HEK293 (cell line): ENCODE measurements at regions not wholly inside any gene's neighbourhood (a gene's known extent, or its start where the extent isn't known, plus 50 kb on each side); places are given as distances from the start of the nearest gene placed in this dataset.

ENCODE experiments used
- CTCF ChIP-seq: fragments of 450-650 bp; formaldehyde crosslinking; IDR thresholded peaks from 2 replicates; pipeline ENCODE4 v1.5.1; 2016; ENCODE audit warnings: missing biosample characterization, missing genetic modification characterization
- ELK4 ChIP-seq: IDR thresholded peaks from 2 replicates; pipeline ENCODE4 v1.6.1; 2011; ENCODE audit warnings: mild to moderate bottlenecking, low read depth, low read length, borderline replicate concordance
- SCRT1 ChIP-seq: fragments of 450-650 bp; formaldehyde crosslinking; IDR thresholded peaks from 2 replicates; pipeline ENCODE4 v1.5.1; 2016; ENCODE audit warnings: missing biosample characterization, missing genetic modification characterization, borderline replicate concordance
- ZBTB7A ChIP-seq: fragments of 450-650 bp; formaldehyde crosslinking; IDR thresholded peaks from 2 replicates; pipeline ENCODE4 v1.5.1; 2016; ENCODE audit warnings: low read depth, missing biosample characterization, missing genetic modification characterization
- ZNF114 ChIP-seq: fragments of 450-650 bp; formaldehyde crosslinking; IDR thresholded peaks from 2 replicates; pipeline ENCODE4 v1.5.0; 2017; ENCODE audit warnings: missing biosample characterization, missing genetic modification characterization
- ZNF155 ChIP-seq: fragments of 450-650 bp; formaldehyde crosslinking; IDR thresholded peaks from 2 replicates; pipeline ENCODE4 v1.5.1; 2016; ENCODE audit warnings: missing biosample characterization, missing genetic modification characterization
- ZNF175 ChIP-seq: fragments of 450-650 bp; formaldehyde crosslinking; IDR thresholded peaks from 2 replicates; pipeline ENCODE4 v1.5.1; 2016; ENCODE audit warnings: missing biosample characterization, missing genetic modification characterization
- ZNF239 ChIP-seq: fragments of 450-650 bp; formaldehyde crosslinking; IDR thresholded peaks from 2 replicates; pipeline ENCODE4 v1.5.1; 2016; ENCODE audit warnings: missing biosample characterization, missing genetic modification characterization
- ZNF639 ChIP-seq: fragments of 450-650 bp; formaldehyde crosslinking; IDR thresholded peaks from 2 replicates; pipeline ENCODE4 v1.5.1; 2016; ENCODE audit warnings: missing biosample characterization, missing genetic modification characterization
- ZNF654 ChIP-seq: fragments of 450-650 bp; formaldehyde crosslinking; IDR thresholded peaks from 2 replicates; pipeline ENCODE4 v1.5.1; 2016; ENCODE audit warnings: low read depth, missing biosample characterization, missing genetic modification characterization
- ZNF785 ChIP-seq: fragments of 450-650 bp; formaldehyde crosslinking; IDR thresholded peaks from 2 replicates; pipeline ENCODE4 v1.5.1; 2016; ENCODE audit warnings: missing biosample characterization, missing genetic modification characterization
- ZSCAN16 ChIP-seq: fragments of 450-650 bp; formaldehyde crosslinking; IDR thresholded peaks from 2 replicates; pipeline ENCODE4 v1.5.1; 2016; ENCODE audit warnings: missing biosample characterization, missing genetic modification characterization
- ZSCAN5A ChIP-seq: fragments of 450-650 bp; formaldehyde crosslinking; IDR thresholded peaks from 2 replicates; pipeline ENCODE4 v1.5.1; 2016; ENCODE audit warnings: missing biosample characterization, missing genetic modification characterization

GRCh38 chr3:40731445-40731844 is 206.7 kb downstream of the ZNF621 start:
- TF ChIP-seq ZNF785 (tag by site-specific recombination) (no peak), ZNF155 (tag by site-specific recombination) (no peak), CTCF (tag by site-specific recombination) (no peak), ELK4 (no peak), ZNF114 (tag by site-specific recombination) (no peak), SCRT1 (tag by site-specific recombination) (no peak), ZNF239 (tag by site-specific recombination) (no peak), ZSCAN5A (tag by site-specific recombination) (no peak), ZNF639 (no peak), ZNF175 (tag by site-specific recombination) (no peak), ZBTB7A (tag by site-specific recombination) (no peak), ZNF654 (tag by site-specific recombination) (no peak), ZSCAN16 (tag by site-specific recombination) (no peak)
